ENCODE measurements at regions not wholly inside any gene's neighbourhood (a gene's known extent, or its start where the extent isn't known, plus 50 kb on each side); places are given as distances from the start of the nearest gene placed in this dataset.

DNA sequence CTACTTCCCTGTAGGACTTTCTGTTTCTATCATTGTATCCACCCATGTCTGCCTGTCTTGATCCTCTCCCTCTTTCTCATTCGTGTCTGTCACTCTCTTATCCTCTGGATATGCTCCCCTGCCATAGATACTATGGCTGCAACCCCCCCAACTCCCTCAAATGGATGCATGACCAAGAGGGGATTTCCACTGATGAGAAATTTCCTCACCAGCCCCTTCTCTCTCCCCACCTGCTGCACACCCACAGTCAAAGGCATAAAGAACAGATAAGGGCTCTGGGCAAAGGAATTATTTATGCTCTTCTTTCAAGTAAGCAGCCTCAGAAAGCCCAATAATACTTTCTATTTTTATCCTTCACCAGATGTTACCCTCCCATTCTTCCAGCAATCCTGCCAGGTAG, 121.3 kb downstream of the FOXI3 start (continued):
- TF ChIP-seq CHD7 (IDR thresholded peaks at IDR 0.05; ENCODE audit: insufficient replicate concordance, low read length): no peak
- TF ChIP-seq PHF8 (conservative IDR thresholded peaks at IDR 0.05; ENCODE audit: low read depth, low read length): no peak

Measured in H1 (cell line).